ENCODE measurements at regions not wholly inside any gene's neighbourhood (a gene's known extent, or its start where the extent isn't known, plus 50 kb on each side); places are given as distances from the start of the nearest gene placed in this dataset.
A peak's percentile ranks its signal among the peaks of the same experiment; 100 is the strongest.

GRCh38 chr2:31813016-31813415 is 197.8 kb downstream of the MEMO1 start:
- H2AFZ ChIP-seq = no peak overlapping the region
- TF ChIP-seq EZH2 (IDR thresholded peaks at IDR 0.05; ENCODE audit: low read depth) = no peak
- TF ChIP-seq, protein P1, sequence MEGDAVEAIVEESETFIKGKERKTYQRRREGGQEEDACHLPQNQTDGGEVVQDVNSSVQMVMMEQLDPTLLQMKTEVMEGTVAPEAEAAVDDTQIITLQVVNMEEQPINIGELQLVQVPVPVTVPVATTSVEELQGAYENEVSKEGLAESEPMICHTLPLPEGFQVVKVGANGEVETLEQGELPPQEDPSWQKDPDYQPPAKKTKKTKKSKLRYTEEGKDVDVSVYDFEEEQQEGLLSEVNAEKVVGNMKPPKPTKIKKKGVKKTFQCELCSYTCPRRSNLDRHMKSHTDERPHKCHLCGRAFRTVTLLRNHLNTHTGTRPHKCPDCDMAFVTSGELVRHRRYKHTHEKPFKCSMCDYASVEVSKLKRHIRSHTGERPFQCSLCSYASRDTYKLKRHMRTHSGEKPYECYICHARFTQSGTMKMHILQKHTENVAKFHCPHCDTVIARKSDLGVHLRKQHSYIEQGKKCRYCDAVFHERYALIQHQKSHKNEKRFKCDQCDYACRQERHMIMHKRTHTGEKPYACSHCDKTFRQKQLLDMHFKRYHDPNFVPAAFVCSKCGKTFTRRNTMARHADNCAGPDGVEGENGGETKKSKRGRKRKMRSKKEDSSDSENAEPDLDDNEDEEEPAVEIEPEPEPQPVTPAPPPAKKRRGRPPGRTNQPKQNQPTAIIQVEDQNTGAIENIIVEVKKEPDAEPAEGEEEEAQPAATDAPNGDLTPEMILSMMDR (conservative IDR thresholded peaks at IDR 0.05) = no peak
- H3K4me2 ChIP-seq = peak overlapping the region; percentile 43; the same call in 1 of the 2 replicates
- H3K4me1 ChIP-seq (replicated peaks; ENCODE audit: insufficient read depth) = peaks cover 20% of the 10 kb centered on the region
- 0 out of 2 replicates have a peak overlapping the region, but pooled peaks have one; percentile 46 for H3K27ac ChIP-seq
- H3K9me3 ChIP-seq (ENCODE audit: insufficient read depth, low read depth) = peaks cover 4% of the 10 kb centered on the region; the same call in 1 of the 2 replicates
- CTCF ChIA-PET = no interaction called here
- H3K27me3 ChIP-seq (ENCODE audit: insufficient read depth, low read depth) = no peaks in the 10 kb centered on the region
- H3K4me3 ChIP-seq = no peak overlapping the region
- peaks cover 14% of the 10 kb centered on the region; the same call in 1 of the 2 replicates for H3F3A ChIP-seq (ENCODE audit: insufficient read depth, low read depth)
- intact Hi-C loops (cut with micrococcal nuclease; ENCODE audit: unreplicated experiment) = no loop called here
- H3K36me3 ChIP-seq (ENCODE audit: low read depth) = no peaks in the 10 kb centered on the region
- no peaks in the 10 kb centered on the region; the same call in 1 of the 2 replicates for H3K9me2 ChIP-seq (ENCODE audit: insufficient read depth)
- DNase-seq = no peak
- POLR2A ChIA-PET (ENCODE audit: unreplicated experiment) = no interaction called here
- no peaks in the 10 kb centered on the region for H3K79me2 ChIP-seq (ENCODE audit: low read depth)
- BruUV-seq (replicated peaks) = no TSS peak
- no peaks in the 10 kb centered on the region for H4K20me1 ChIP-seq (ENCODE audit: insufficient read depth)

DNA sequence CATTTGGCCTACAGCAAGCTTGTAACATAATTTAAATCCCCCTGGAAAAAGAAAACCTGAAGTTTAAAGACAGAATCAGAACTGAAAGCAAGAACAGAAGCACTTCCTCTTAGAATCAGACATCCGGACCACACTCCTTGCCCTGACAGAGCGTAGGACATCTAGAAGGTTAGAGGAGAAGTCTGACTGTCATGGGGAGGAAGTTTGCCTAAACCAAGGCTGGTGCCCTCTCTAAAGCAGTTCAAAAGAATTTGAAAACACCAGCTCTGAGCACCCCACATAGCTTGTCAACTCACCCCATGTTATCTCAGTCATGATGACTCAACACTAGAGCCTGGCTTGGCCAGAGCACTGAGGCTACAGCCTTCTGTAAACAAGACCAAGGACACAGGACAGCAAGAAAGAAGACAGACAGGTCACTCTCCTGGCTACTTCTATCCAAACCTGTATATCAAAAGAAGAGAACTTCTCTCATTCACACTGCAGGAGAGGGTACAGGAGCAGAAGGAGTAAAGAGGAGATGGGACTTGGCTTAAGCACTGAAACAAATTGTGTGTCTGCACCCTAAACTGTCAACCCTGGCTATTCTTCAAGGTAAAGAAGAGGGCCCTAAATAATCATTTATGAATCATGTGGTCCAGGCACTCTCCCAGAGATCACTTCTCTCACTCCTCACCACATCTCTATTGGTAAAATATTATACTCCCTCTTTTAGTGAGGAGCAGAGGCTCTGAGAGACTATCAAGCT is 198.6 kb downstream of the MEMO1 start:
- no TSS peak for BruUV-seq (replicated peaks)
- ChIA-PET POLR2A (ENCODE audit: unreplicated experiment) (no interaction called here), CTCF (no interaction called here)
- Histone ChIP-seq H3K4me3 (no peak overlapping the region), H3K9me3 (ENCODE audit: insufficient read depth, low read depth) (no peaks in the 10 kb centered on the region), H3K4me1 (replicated peaks; ENCODE audit: insufficient read depth) (peaks cover 20% of the 10 kb centered on the region), H2AFZ (peak overlapping the region; percentile 23; the same call in 1 of the 2 replicates), H3K4me2 (peak overlapping the region; percentile 43), H3K27ac (peak overlapping the region; percentile 46), H3K9me2 (ENCODE audit: insufficient read depth) (no peaks in the 10 kb centered on the region; the same call in 1 of the 2 replicates), H4K20me1 (ENCODE audit: insufficient read depth) (no peaks in the 10 kb centered on the region), H3K36me3 (ENCODE audit: low read depth) (no peaks in the 10 kb centered on the region), H3K27me3 (ENCODE audit: insufficient read depth, low read depth) (no peaks in the 10 kb centered on the region), H3K79me2 (ENCODE audit: low read depth) (no peaks in the 10 kb centered on the region), H3F3A (ENCODE audit: insufficient read depth, low read depth) (peaks cover 14% of the 10 kb centered on the region; the same call in 1 of the 2 replicates)
- TF ChIP-seq EZH2 (IDR thresholded peaks at IDR 0.05; ENCODE audit: low read depth) = no peak
- TF ChIP-seq, protein P1 (conservative IDR thresholded peaks at IDR 0.05) = no peak
- DNase-seq = peak; percentile 33 to 71
- intact Hi-C loops (cut with micrococcal nuclease; ENCODE audit: unreplicated experiment) = no loop called here

DNA sequence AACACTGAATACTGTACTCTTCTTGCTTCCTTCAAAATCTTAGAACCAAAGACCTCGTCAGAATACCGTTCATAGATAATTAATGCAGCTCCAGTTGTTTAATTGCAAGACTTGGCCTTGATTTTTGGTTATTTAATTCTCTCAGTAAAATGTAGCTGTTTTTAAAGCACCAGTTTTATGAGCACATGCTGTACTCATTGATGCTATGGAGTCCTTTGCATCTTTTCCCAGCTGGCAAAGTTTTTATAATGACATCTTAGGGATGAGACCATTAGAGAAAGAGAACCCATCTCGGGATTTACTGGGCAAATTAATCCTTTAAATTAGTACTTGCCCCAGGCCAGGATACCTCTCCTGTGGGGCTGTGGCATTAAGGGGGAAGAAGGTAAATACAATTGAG is 199.3 kb downstream of the MEMO1 start:
- TF ChIP-seq, protein P1 (conservative IDR thresholded peaks at IDR 0.05) = no peak
- TF ChIP-seq EZH2 (IDR thresholded peaks at IDR 0.05; ENCODE audit: low read depth) = no peak
- peak overlapping the region; percentile 43; the same call in 1 of the 2 replicates for H3K4me2 ChIP-seq
- POLR2A ChIA-PET (ENCODE audit: unreplicated experiment) = no interaction called here

More for the DNA sequence above, 199.3 kb downstream of the MEMO1 start:
- no peaks in the 10 kb centered on the region for H3K27me3 ChIP-seq (ENCODE audit: insufficient read depth, low read depth)
- no peaks in the 10 kb centered on the region for H3K36me3 ChIP-seq (ENCODE audit: low read depth)
- H3K27ac ChIP-seq = peak overlapping the region; percentile 46; the same call in 1 of the 2 replicates
- CTCF ChIA-PET = no interaction called here
- H4K20me1 ChIP-seq (ENCODE audit: insufficient read depth) = no peaks in the 10 kb centered on the region
- no peak overlapping the region for H3K4me3 ChIP-seq
- no peaks in the 10 kb centered on the region; the same call in 1 of the 2 replicates for H3K9me2 ChIP-seq (ENCODE audit: insufficient read depth)
- intact Hi-C loops (cut with micrococcal nuclease; ENCODE audit: unreplicated experiment) = no loop called here
- no peak for DNase-seq
- H3K79me2 ChIP-seq (ENCODE audit: low read depth) = no peaks in the 10 kb centered on the region
- H3F3A ChIP-seq (ENCODE audit: insufficient read depth, low read depth) = peaks cover 14% of the 10 kb centered on the region; the same call in 1 of the 2 replicates
- no peaks in the 10 kb centered on the region for H3K9me3 ChIP-seq (ENCODE audit: insufficient read depth, low read depth)
- no TSS peak for BruUV-seq (replicated peaks)
- H2AFZ ChIP-seq = peak overlapping the region; percentile 23; the same call in 1 of the 2 replicates
- H3K4me1 ChIP-seq (replicated peaks; ENCODE audit: insufficient read depth) = peaks cover 20% of the 10 kb centered on the region

All from PC-9 (cell line).